ENCODE measurements at regions not wholly inside any gene's neighbourhood (a gene's known extent, or its start where the extent isn't known, plus 50 kb on each side); places are given as distances from the start of the nearest gene placed in this dataset.

DNA sequence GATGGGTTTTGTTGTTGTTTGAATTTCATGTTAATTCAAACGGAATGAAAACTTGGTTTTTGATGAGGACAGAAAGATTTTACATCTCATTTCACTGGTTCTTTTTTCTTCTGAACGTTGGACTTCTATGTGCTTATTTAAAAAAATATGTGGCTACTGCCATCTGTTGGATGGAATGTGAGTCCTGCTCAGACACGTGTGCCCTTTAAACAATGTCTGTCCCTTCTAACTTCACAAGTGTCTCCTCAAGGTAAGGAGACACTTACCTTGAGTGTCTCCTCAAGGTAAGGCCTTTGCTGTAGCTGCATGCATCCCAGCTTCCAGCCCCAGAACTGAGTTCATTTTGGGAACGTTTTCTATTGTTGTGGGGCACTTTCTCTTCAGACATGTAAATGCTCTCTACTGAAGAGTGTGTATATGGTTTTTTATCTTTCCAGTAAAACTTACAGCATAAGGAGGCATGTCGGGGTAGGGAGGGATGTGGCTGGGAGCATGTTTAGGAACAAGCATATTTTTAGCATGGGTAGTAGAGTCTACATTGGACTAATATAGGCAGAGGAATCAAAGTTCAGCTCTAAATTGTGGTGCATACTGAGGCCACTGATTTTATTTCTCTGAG is 63.1 kb upstream of the UBE3A start (continued):
- TF ChIP-seq POU5F1 (IDR thresholded peaks at IDR 0.05; ENCODE audit: low read depth, low read length) (no peak), EGR1 (IDR thresholded peaks at IDR 0.05; ENCODE audit: borderline replicate concordance, low read depth, low read length) (no peak), FOSL1 (IDR thresholded peaks at IDR 0.05; ENCODE audit: insufficient read depth, low read depth, low read length) (no peak), NANOG (IDR thresholded peaks at IDR 0.05; ENCODE audit: insufficient read depth, low read depth, low read length, poor library complexity, severe bottlenecking) (no peak), CEBPB (IDR thresholded peaks at IDR 0.05; ENCODE audit: low read depth, low read length) (no peak), SP1 (IDR thresholded peaks at IDR 0.05; ENCODE audit: low read depth, low read length) (no peak), RNF2 (IDR thresholded peaks at IDR 0.05; ENCODE audit: borderline replicate concordance, low read depth, low read length, missing control alignments, poor library complexity, severe bottlenecking) (no peak), MAFK (IDR thresholded peaks at IDR 0.05; ENCODE audit: low read depth, low read length) (no peak), GABPA (IDR thresholded peaks at IDR 0.05; ENCODE audit: borderline replicate concordance, insufficient read depth, low read length) (no peak), JUN (IDR thresholded peaks at IDR 0.05; ENCODE audit: low read depth, low read length) (no peak)
- TF ChIP-seq, protein P1, sequence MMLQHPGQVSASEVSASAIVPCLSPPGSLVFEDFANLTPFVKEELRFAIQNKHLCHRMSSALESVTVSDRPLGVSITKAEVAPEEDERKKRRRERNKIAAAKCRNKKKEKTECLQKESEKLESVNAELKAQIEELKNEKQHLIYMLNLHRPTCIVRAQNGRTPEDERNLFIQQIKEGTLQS (IDR thresholded peaks at IDR 0.05; ENCODE audit: insufficient read depth, low read depth, low read length) = no peak
- TF ChIP-seq, protein P2, sequence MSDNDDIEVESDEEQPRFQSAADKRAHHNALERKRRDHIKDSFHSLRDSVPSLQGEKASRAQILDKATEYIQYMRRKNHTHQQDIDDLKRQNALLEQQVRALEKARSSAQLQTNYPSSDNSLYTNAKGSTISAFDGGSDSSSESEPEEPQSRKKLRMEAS (IDR thresholded peaks at IDR 0.05) = peak; percentile 80
